ENCODE measurements at regions not wholly inside any gene's neighbourhood (a gene's known extent, or its start where the extent isn't known, plus 50 kb on each side); places are given as distances from the start of the nearest gene placed in this dataset.

DNA sequence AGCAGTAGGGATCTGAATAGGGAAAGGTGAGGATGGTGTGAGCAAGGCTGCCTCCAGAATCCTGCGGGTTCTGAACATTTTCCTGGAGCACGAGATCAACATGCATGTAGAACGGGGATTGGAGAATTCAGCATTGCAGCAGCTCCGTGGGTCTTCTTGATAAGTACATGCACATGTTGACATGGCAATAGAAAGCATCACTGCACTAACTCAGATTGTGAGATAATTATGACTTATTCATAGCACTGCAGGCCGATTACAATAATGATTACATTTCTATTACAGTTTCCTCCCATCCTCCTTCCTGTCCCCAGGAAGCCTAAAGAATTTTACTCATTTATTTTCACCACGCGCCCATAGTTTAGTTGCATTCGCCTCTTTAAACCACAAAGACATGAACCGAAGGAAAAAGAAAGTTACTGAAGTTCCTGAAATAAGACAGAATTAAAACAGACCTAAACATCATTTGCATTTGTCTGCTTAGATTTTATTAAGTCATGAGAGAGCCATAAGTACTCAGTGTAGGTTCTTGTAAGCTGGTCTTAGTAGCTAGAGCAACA, 61.3 kb upstream of the ARX start:
- TF ChIP-seq, protein P1, sequence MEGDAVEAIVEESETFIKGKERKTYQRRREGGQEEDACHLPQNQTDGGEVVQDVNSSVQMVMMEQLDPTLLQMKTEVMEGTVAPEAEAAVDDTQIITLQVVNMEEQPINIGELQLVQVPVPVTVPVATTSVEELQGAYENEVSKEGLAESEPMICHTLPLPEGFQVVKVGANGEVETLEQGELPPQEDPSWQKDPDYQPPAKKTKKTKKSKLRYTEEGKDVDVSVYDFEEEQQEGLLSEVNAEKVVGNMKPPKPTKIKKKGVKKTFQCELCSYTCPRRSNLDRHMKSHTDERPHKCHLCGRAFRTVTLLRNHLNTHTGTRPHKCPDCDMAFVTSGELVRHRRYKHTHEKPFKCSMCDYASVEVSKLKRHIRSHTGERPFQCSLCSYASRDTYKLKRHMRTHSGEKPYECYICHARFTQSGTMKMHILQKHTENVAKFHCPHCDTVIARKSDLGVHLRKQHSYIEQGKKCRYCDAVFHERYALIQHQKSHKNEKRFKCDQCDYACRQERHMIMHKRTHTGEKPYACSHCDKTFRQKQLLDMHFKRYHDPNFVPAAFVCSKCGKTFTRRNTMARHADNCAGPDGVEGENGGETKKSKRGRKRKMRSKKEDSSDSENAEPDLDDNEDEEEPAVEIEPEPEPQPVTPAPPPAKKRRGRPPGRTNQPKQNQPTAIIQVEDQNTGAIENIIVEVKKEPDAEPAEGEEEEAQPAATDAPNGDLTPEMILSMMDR (IDR thresholded peaks at IDR 0.05): no peak
- TF ChIP-seq POLR2A (IDR thresholded peaks at IDR 0.05): no peak

Data from lower leg skin (tissue), 3 donors.